ENCODE measurements at regions not wholly inside any gene's neighbourhood (a gene's known extent, or its start where the extent isn't known, plus 50 kb on each side); places are given as distances from the start of the nearest gene placed in this dataset.

DNA sequence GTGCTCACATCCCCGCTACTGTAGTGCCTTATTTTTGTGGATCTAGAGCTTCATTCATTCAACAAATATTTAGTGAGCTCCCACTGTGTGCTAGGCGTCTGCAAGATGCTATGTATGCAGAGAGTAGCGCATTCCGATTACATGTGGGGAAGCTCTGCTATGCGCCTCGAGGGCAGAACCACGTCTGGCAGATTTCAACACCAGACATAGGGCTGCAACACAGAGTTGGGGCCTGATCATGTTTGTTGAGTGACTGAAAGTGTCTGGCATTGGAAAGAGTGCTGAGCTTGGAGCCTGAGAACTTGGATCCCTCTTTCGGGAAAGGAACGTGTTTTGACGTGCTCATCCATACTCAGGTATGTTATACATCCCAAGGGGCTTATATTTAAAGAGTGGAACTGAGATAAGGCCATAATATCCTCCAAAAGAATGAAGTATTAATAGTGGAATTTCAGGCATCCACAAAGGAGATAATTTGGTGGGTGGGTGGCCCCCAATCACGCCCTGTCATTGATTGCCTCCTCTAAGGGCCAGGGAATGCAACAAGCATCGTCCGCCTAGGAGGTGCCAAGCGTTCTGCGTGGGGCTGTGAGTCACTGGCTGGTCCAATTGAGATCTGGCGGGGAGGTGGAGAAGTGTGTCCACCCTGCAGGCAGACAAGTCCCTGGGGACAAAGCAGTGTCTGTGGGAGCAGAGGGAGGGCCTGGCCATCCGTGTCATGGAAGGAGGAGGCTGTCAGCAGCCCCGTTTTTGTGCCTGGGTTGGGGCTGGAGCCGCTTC lies 62.8 kb upstream of the ZBTB40 start:
- Histone ChIP-seq H3K4me3 (ENCODE audit: low read depth in 1 of 2, low read length in 2 of 2) (no peak overlapping the region), H3K9me3 (ENCODE audit: insufficient read depth, low read length, severe bottlenecking) (no peaks in the 10 kb centered on the region), H2AFZ (ENCODE audit: low read depth, low read length) (no peak overlapping the region), H3K4me1 (ENCODE audit: insufficient read depth, low read length) (no peaks in the 10 kb centered on the region), H3K36me3 (ENCODE audit: insufficient read depth, low read length) (no peaks in the 10 kb centered on the region), H3K79me2 (ENCODE audit: insufficient read depth, low read length) (no peaks in the 10 kb centered on the region), H3K27me3 (ENCODE audit: insufficient read depth, low read length, poor library complexity) (peaks cover 28% of the 10 kb centered on the region), H3K9ac (ENCODE audit: low read depth, low read length) (no peak overlapping the region), H4K20me1 (ENCODE audit: insufficient read depth, low read length) (peaks cover 5% of the 10 kb centered on the region), H3K4me2 (ENCODE audit: insufficient read depth, low read length) (no peak overlapping the region), H3K27ac (ENCODE audit: low read length) (no peak overlapping the region)
- no peak for TF ChIP-seq EZH2 (IDR thresholded peaks at IDR 0.05; ENCODE audit: borderline replicate concordance, low read depth, low read length, severe bottlenecking)
- TF ChIP-seq, protein P1, sequence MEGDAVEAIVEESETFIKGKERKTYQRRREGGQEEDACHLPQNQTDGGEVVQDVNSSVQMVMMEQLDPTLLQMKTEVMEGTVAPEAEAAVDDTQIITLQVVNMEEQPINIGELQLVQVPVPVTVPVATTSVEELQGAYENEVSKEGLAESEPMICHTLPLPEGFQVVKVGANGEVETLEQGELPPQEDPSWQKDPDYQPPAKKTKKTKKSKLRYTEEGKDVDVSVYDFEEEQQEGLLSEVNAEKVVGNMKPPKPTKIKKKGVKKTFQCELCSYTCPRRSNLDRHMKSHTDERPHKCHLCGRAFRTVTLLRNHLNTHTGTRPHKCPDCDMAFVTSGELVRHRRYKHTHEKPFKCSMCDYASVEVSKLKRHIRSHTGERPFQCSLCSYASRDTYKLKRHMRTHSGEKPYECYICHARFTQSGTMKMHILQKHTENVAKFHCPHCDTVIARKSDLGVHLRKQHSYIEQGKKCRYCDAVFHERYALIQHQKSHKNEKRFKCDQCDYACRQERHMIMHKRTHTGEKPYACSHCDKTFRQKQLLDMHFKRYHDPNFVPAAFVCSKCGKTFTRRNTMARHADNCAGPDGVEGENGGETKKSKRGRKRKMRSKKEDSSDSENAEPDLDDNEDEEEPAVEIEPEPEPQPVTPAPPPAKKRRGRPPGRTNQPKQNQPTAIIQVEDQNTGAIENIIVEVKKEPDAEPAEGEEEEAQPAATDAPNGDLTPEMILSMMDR (IDR thresholded peaks at IDR 0.05; ENCODE audit: borderline replicate concordance, extremely low read depth, low read length, poor library complexity, severe bottlenecking), result no peak
- DNase-seq (no peak), ATAC-seq (ENCODE audit: insufficient read depth, low read depth) (no peak)

DNA sequence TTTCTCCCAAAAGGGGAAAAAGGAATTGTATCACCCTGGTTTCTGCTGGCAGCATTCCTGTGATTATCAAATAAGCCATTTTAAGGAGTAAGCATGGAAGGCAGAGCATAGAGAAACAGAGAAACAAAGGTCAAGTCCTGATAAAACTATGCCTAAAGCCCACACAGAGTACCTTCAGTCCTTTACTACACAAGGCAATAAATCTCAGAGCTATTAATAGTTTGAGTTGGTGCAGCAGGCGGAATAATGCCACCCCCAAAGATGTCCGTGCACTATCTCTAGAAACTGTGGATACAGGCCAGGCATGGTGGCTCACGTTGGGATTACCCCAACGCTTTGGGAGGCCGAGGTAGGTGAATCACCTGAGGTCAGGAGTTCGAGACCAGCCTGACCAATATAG lies 58.1 kb upstream of the ZBTB40 start:
- Histone ChIP-seq H3K4me2 (ENCODE audit: insufficient read depth, low read length) (no peak overlapping the region), H2AFZ (ENCODE audit: low read depth, low read length) (no peak overlapping the region), H3K79me2 (ENCODE audit: insufficient read depth, low read length) (no peaks in the 10 kb centered on the region), H4K20me1 (ENCODE audit: insufficient read depth, low read length) (peaks cover 9% of the 10 kb centered on the region), H3K4me1 (ENCODE audit: insufficient read depth, low read length) (no peaks in the 10 kb centered on the region), H3K9me3 (ENCODE audit: insufficient read depth, low read length, severe bottlenecking) (no peaks in the 10 kb centered on the region), H3K36me3 (ENCODE audit: insufficient read depth, low read length) (no peaks in the 10 kb centered on the region), H3K27ac (ENCODE audit: low read length) (no peak overlapping the region), H3K27me3 (ENCODE audit: insufficient read depth, low read length, poor library complexity) (peaks cover 50% of the 10 kb centered on the region), H3K9ac (ENCODE audit: low read depth, low read length) (no peak overlapping the region), H3K4me3 (ENCODE audit: low read depth in 1 of 2, low read length in 2 of 2) (no peak overlapping the region)
- no peak for DNase-seq
- no peak for TF ChIP-seq EZH2 (IDR thresholded peaks at IDR 0.05; ENCODE audit: borderline replicate concordance, low read depth, low read length, severe bottlenecking)
- TF ChIP-seq, protein P1 (IDR thresholded peaks at IDR 0.05; ENCODE audit: borderline replicate concordance, extremely low read depth, low read length, poor library complexity, severe bottlenecking), result no peak
- no peak for ATAC-seq (ENCODE audit: insufficient read depth, low read depth)

DNA sequence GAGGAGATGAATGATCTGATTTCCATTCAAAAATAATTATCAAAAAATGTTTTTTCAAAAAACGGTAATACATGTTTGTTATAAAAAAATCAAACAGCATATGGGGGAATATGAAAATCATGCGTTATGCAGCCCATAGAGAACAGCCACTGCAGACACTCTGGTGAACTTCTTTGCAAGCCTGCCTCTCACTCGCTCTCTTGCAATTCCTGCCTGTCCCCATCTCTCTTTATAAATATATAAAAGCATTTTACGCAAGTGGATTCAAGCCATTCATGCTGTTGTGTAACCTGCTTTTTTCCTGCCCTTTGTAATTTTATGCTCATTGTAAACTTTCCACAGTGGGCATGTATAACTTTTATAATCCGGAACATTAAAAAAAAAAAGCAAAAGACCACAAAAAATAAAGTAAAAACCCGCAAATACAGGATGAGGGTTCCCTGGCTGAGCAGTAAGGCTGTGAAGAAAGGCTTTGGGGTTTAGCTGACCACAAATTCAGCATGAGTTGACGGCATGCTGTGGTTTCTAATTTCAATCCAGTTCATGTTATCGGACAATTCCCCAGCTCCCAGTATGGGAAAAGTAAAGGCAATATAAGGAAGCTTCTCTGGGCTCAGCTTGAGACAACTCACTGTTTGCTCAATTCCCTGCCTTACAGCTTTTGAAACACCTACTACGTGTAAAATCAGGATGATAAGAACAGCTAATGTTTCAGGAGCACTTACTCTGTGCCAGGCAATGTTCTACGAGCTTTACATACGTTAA lies 52.8 kb upstream of the ZBTB40 start:
- H3K9ac ChIP-seq (ENCODE audit: low read depth, low read length), result no peak overlapping the region
- ATAC-seq (ENCODE audit: insufficient read depth, low read depth), result peak; percentile 58; the same call in 2 of the 3 replicates
- no peaks in the 10 kb centered on the region for H3K4me1 ChIP-seq (ENCODE audit: insufficient read depth, low read length)
- H3K9me3 ChIP-seq (ENCODE audit: insufficient read depth, low read length, severe bottlenecking), result no peaks in the 10 kb centered on the region
- no peak overlapping the region for H2AFZ ChIP-seq (ENCODE audit: low read depth, low read length)
- no peaks in the 10 kb centered on the region for H3K79me2 ChIP-seq (ENCODE audit: insufficient read depth, low read length)
- no peak overlapping the region for H3K27ac ChIP-seq (ENCODE audit: low read length)
- no peak overlapping the region for H3K4me3 ChIP-seq (ENCODE audit: low read depth in 1 of 2, low read length in 2 of 2)
- peaks cover 56% of the 10 kb centered on the region for H3K27me3 ChIP-seq (ENCODE audit: insufficient read depth, low read length, poor library complexity)
- TF ChIP-seq, protein P1 (IDR thresholded peaks at IDR 0.05; ENCODE audit: borderline replicate concordance, extremely low read depth, low read length, poor library complexity, severe bottlenecking), result no peak
- no peak for TF ChIP-seq EZH2 (IDR thresholded peaks at IDR 0.05; ENCODE audit: borderline replicate concordance, low read depth, low read length, severe bottlenecking)
- H3K36me3 ChIP-seq (ENCODE audit: insufficient read depth, low read length), result no peaks in the 10 kb centered on the region
- H3K4me2 ChIP-seq (ENCODE audit: insufficient read depth, low read length), result no peak overlapping the region
- H4K20me1 ChIP-seq (ENCODE audit: insufficient read depth, low read length), result peaks cover 29% of the 10 kb centered on the region
- peak; percentile 18 for DNase-seq
